OCI-LY3 (cell line): ENCODE measurements at regions not wholly inside any gene's neighbourhood (a gene's known extent, or its start where the extent isn't known, plus 50 kb on each side); places are given as distances from the start of the nearest gene placed in this dataset.

Source experiments
- H2AFZ ChIP-seq: fragments of 200-600, 300-600 bp; shearing (Covaris generic); 2 replicates; pipeline ENCODE4 v1.6.0; 2014; ENCODE audit warnings: antibody characterized with exemption, low read depth, low read length
- H3K27ac ChIP-seq: fragments of 200-600, 300-600 bp; sonication (generic); 2 replicates; pipeline ENCODE4 v1.5.1; 2014; ENCODE audit warnings: mild to moderate bottlenecking, low read length, moderate library complexity, mixed read lengths
- H3K27me3 ChIP-seq: fragments of 200-600, 300-600 bp; sonication (generic); 2 replicates; pipeline ENCODE4 v1.6.1; 2014; ENCODE audit warnings: low read depth, low read length, mixed read lengths
- H3K36me3 ChIP-seq: fragments of 200-600, 300-600 bp; sonication (generic); replicated peaks from 2 replicates; pipeline ENCODE3; 2014; ENCODE audit warnings: low read depth, low read length, mixed read lengths
- H3K4me1 ChIP-seq: fragments of 300-600, 200-600 bp; sonication (generic); 2 replicates; pipeline ENCODE4 v1.6.1; 2014; ENCODE audit warnings: low read length, mixed read lengths
- H3K4me2 ChIP-seq: fragments of 200-600, 300-600 bp; sonication (generic); 2 replicates; pipeline ENCODE4 v1.6.1; 2014; ENCODE audit warnings: low read length, mixed read lengths
- H3K4me3 ChIP-seq: fragments of 300-600, 200-600 bp; sonication (generic); 2 replicates; pipeline ENCODE4 v1.5.1; 2014; ENCODE audit warnings: antibody characterized with exemption, mild to moderate bottlenecking, low read length, moderate library complexity
- H3K79me2 ChIP-seq: fragments of 300-600, 200-600 bp; shearing (Covaris generic); 2 replicates; pipeline ENCODE4 v1.6.1; 2014; ENCODE audit warnings: mild to moderate bottlenecking, low read length, mixed read lengths
- H3K9ac ChIP-seq: fragments of 300-600, 200-600 bp; shearing (Covaris generic); 2 replicates; pipeline ENCODE4 v1.6.0; 2014; ENCODE audit warnings: mild to moderate bottlenecking, low read length, moderate library complexity
- H3K9me3 ChIP-seq: fragments of 200-600, 300-600 bp; shearing (Covaris generic); 2 replicates; pipeline ENCODE4 v1.6.1; 2014; ENCODE audit warnings: low read length, mixed read lengths; ENCODE audit not compliant: insufficient read depth
- H4K20me1 ChIP-seq: fragments of 200-600, 300-600 bp; sonication (generic); 2 replicates; pipeline ENCODE4 v1.6.1; 2016; ENCODE audit warnings: low read length, mixed read lengths; ENCODE audit not compliant: insufficient read depth
- EZH2phosphoT487 ChIP-seq: fragments of 200-600 bp; shearing (Covaris generic); IDR thresholded peaks from 2 replicates; pipeline ENCODE4 v1.6.1; 2018; ENCODE audit warnings: antibody characterized with exemption, mixed run types, low read depth
- TF ChIP-seq, protein P1 (sequence below): fragments of 200-600, 300-600 bp; sonication (generic); IDR thresholded peaks from 2 replicates; pipeline ENCODE4 v1.5.1; 2014; ENCODE audit warnings: antibody characterized with exemption, low read length, low read depth

DNA sequence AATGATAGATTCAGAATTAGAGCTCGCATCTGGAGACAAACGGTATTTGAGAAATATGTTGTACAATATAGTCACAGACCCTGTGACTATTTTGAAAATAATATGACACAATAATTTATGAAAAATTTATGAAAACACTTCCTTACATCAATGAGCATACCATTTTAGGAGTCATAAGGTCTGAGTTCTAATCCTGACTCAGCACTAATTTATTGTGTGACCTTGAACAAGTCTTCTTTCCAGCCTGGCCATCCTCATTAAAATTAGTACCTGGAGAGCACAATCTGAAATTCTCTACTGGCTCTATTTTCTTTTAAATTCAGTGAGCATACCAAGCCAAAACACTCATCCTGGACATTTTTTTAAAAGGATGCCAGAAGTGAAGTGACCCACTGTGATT, 622.3 kb downstream of the SMARCA1 start:
- no peaks in the 10 kb centered on the region for H3K36me3 ChIP-seq
- H3K27me3 ChIP-seq: no peaks in the 10 kb centered on the region
- H3K79me2 ChIP-seq: no peaks in the 10 kb centered on the region
- no peaks in the 10 kb centered on the region for H4K20me1 ChIP-seq
- no peak overlapping the region for H3K9ac ChIP-seq
- TF ChIP-seq EZH2phosphoT487: no peak
- TF ChIP-seq, protein P1, sequence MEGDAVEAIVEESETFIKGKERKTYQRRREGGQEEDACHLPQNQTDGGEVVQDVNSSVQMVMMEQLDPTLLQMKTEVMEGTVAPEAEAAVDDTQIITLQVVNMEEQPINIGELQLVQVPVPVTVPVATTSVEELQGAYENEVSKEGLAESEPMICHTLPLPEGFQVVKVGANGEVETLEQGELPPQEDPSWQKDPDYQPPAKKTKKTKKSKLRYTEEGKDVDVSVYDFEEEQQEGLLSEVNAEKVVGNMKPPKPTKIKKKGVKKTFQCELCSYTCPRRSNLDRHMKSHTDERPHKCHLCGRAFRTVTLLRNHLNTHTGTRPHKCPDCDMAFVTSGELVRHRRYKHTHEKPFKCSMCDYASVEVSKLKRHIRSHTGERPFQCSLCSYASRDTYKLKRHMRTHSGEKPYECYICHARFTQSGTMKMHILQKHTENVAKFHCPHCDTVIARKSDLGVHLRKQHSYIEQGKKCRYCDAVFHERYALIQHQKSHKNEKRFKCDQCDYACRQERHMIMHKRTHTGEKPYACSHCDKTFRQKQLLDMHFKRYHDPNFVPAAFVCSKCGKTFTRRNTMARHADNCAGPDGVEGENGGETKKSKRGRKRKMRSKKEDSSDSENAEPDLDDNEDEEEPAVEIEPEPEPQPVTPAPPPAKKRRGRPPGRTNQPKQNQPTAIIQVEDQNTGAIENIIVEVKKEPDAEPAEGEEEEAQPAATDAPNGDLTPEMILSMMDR: no peak
- H3K9me3 ChIP-seq: no peaks in the 10 kb centered on the region
- H3K4me3 ChIP-seq: no peak overlapping the region
- H3K27ac ChIP-seq: no peak overlapping the region
- H3K4me2 ChIP-seq: no peak overlapping the region
- H3K4me1 ChIP-seq: no peaks in the 10 kb centered on the region
- no peak overlapping the region for H2AFZ ChIP-seq

DNA sequence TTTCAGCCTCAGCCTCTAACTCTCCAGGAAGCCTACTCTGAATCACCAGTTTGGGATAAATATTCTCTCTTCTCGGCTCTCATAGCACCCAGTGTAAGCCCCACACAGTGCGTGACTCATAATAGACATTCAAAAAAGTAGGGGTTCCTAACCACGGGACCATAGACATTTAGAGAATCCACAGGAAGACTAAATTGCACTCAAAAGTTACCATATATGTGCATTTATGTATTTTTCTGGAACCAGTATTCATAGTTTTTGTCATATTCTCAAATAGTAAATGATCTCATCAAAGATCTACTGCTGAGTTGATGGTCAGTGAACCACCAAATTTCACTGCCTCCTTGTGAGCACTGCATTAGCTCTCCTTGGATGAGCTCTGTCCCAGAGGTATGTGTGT, 625.7 kb downstream of the SMARCA1 start:
- TF ChIP-seq EZH2phosphoT487: no peak
- TF ChIP-seq, protein P1: no peak
- H3K9ac ChIP-seq: no peak overlapping the region

DNA sequence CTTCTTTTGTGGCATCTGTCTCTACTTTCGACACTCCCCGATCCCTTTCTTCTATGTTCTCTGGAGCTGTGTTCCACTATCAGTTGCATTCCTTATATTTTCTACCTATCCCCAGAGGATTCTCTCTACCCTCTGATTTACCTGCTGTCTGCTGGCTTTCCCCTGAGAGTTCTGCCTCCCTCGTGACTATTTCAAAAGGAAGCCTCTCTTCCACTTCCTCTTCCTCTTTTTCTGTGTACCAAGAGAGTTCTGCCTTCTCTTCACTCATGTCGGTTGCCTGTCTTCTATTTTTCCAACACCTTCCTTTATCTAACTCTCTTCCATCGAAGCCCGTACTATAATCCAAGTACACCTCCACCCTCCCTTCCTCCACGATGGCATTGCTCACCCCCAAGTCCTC, 631.7 kb downstream of the SMARCA1 start:
- Histone ChIP-seq H3K4me1 (peaks cover 9% of the 10 kb centered on the region), H3K27me3 (no peaks in the 10 kb centered on the region), H3K36me3 (no peaks in the 10 kb centered on the region), H3K4me2 (peak overlapping the region; percentile 17; the same call in 1 of the 2 replicates), H3K4me3 (no peak overlapping the region), H2AFZ (peak overlapping the region; percentile 96), H3K9ac (no peak overlapping the region), H3K27ac (no peak overlapping the region), H3K9me3 (no peaks in the 10 kb centered on the region), H3K79me2 (no peaks in the 10 kb centered on the region), H4K20me1 (no peaks in the 10 kb centered on the region)
- no peak for TF ChIP-seq EZH2phosphoT487
- TF ChIP-seq, protein P1: no peak

More for the DNA sequence above, 625.7 kb downstream of the SMARCA1 start:
- no peak overlapping the region for H3K4me2 ChIP-seq
- H2AFZ ChIP-seq: no peak overlapping the region
- no peaks in the 10 kb centered on the region for H4K20me1 ChIP-seq
- H3K27ac ChIP-seq: no peak overlapping the region
- no peaks in the 10 kb centered on the region for H3K9me3 ChIP-seq
- no peaks in the 10 kb centered on the region for H3K27me3 ChIP-seq
- no peaks in the 10 kb centered on the region for H3K36me3 ChIP-seq
- H3K4me1 ChIP-seq: no peaks in the 10 kb centered on the region
- no peak overlapping the region for H3K4me3 ChIP-seq
- no peaks in the 10 kb centered on the region for H3K79me2 ChIP-seq

DNA sequence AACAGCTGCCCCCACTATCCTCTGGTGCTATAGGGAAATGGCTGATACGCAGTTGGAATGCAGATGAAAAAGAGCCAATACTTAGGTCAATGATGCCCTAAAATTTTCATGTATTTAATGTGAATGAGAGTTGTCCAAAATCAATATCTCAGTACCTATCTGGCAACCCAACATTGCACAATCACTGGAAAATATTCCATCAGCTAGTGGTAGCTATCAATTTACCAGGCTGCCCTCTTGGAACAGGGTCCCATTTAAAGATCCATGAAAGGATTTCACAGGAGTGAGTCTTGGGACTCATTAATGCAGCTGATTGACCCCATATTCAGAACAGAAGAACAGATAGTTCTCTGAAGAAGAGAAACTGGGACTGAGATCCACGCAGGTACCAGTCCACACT, 638.9 kb downstream of the SMARCA1 start:
- H3K9ac ChIP-seq: no peak overlapping the region
- no peaks in the 10 kb centered on the region for H3K27me3 ChIP-seq
- no peak overlapping the region for H2AFZ ChIP-seq
- H3K4me1 ChIP-seq: no peaks in the 10 kb centered on the region
- TF ChIP-seq, protein P1: no peak
- TF ChIP-seq EZH2phosphoT487: no peak
- H3K9me3 ChIP-seq: no peaks in the 10 kb centered on the region
- no peaks in the 10 kb centered on the region for H3K79me2 ChIP-seq
- H3K36me3 ChIP-seq: no peaks in the 10 kb centered on the region
- no peak overlapping the region for H3K4me2 ChIP-seq
- no peaks in the 10 kb centered on the region for H4K20me1 ChIP-seq
- no peak overlapping the region for H3K4me3 ChIP-seq
- no peak overlapping the region for H3K27ac ChIP-seq
